ENCODE measurements at regions not wholly inside any gene's neighbourhood (a gene's known extent, or its start where the extent isn't known, plus 50 kb on each side); places are given as distances from the start of the nearest gene placed in this dataset.

DNA sequence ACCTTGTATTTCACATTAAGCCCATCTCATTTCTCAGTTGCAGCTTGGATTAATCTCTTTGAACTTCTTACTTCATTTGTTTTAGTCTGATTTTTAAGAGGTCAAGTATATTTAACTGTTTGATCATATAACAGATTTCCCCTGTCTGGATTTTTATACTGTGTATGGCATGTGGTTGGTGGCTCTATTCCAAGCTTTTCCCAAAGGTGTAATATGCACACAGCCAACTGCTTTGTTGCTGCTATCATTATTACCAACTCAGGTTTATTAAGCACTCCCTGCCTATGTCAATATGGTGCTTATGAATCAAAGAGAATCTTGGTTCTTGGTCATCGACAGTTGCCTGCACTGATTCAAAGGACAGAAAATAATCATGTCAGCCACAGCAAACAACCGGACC, 92.6 kb downstream of the RAP2A start:
- TF ChIP-seq, protein P1, sequence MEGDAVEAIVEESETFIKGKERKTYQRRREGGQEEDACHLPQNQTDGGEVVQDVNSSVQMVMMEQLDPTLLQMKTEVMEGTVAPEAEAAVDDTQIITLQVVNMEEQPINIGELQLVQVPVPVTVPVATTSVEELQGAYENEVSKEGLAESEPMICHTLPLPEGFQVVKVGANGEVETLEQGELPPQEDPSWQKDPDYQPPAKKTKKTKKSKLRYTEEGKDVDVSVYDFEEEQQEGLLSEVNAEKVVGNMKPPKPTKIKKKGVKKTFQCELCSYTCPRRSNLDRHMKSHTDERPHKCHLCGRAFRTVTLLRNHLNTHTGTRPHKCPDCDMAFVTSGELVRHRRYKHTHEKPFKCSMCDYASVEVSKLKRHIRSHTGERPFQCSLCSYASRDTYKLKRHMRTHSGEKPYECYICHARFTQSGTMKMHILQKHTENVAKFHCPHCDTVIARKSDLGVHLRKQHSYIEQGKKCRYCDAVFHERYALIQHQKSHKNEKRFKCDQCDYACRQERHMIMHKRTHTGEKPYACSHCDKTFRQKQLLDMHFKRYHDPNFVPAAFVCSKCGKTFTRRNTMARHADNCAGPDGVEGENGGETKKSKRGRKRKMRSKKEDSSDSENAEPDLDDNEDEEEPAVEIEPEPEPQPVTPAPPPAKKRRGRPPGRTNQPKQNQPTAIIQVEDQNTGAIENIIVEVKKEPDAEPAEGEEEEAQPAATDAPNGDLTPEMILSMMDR (IDR thresholded peaks at IDR 0.05 in 2 of 3, conservative IDR thresholded peaks at IDR 0.05 in 1 of 3; ENCODE audit: insufficient read depth in 2 of 3, low read depth in 1 of 3, low read length in 3 of 3): no peak
- TF ChIP-seq BRF1 (IDR thresholded peaks at IDR 0.05; ENCODE audit: borderline replicate concordance, extremely low read depth, insufficient read length): no peak
- no peak for TF ChIP-seq STAT5A (IDR thresholded peaks at IDR 0.05; ENCODE audit: borderline replicate concordance, low read length)
- TF ChIP-seq CEBPB (tag; IDR thresholded peaks at IDR 0.05): no peak
- no peak for TF ChIP-seq CBX8 (IDR thresholded peaks at IDR 0.05; ENCODE audit: borderline replicate concordance, extremely low read depth, low read depth, low read length, poor library complexity, severe bottlenecking)
- TF ChIP-seq SP1 (CRISPR knock-in tag; IDR thresholded peaks at IDR 0.05): no peak
- TF ChIP-seq ESRRA (IDR thresholded peaks at IDR 0.05; ENCODE audit: borderline replicate concordance, low read depth): no peak
- no peak for TF ChIP-seq SMARCB1 (IDR thresholded peaks at IDR 0.05; ENCODE audit: insufficient read length, low read depth)
- TF ChIP-seq NFRKB (IDR thresholded peaks at IDR 0.05; ENCODE audit: low read depth): no peak
- TF ChIP-seq, protein P2, sequence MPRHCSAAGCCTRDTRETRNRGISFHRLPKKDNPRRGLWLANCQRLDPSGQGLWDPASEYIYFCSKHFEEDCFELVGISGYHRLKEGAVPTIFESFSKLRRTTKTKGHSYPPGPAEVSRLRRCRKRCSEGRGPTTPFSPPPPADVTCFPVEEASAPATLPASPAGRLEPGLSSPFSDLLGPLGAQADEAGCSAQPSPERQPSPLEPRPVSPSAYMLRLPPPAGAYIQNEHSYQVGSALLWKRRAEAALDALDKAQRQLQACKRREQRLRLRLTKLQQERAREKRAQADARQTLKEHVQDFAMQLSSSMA (CRISPR knock-in tag; IDR thresholded peaks at IDR 0.05): no peak
- TF ChIP-seq, protein P3, sequence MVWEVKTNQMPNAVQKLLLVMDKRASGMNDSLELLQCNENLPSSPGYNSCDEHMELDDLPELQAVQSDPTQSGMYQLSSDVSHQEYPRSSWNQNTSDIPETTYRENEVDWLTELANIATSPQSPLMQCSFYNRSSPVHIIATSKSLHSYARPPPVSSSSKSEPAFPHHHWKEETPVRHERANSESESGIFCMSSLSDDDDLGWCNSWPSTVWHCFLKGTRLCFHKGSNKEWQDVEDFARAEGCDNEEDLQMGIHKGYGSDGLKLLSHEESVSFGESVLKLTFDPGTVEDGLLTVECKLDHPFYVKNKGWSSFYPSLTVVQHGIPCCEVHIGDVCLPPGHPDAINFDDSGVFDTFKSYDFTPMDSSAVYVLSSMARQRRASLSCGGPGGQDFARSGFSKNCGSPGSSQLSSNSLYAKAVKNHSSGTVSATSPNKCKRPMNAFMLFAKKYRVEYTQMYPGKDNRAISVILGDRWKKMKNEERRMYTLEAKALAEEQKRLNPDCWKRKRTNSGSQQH (CRISPR knock-in tag; IDR thresholded peaks at IDR 0.05): no peak
- no peak for TF ChIP-seq TCF7 (IDR thresholded peaks at IDR 0.05; ENCODE audit: borderline replicate concordance)
- TF ChIP-seq NCOA2 (IDR thresholded peaks at IDR 0.05; ENCODE audit: partially characterized antibody in 2 of 2): no peak

Data from K562 (cell line).